Neuronal stem cell (in vitro differentiated cells): ENCODE measurements at regions not wholly inside any gene's neighbourhood (a gene's known extent, or its start where the extent isn't known, plus 50 kb on each side); places are given as distances from the start of the nearest gene placed in this dataset.

Experiments
- DNase-seq: peaks from one replicate; pipeline ENCODE4 v3.0.0-alpha.2; 2013; ENCODE audit warnings: low spot score
- H2AFZ ChIP-seq: one replicate; pipeline ENCODE4 v1.6.1; 2013; ENCODE audit warnings: mild to moderate bottlenecking, low read length, inconsistent platforms
- H2AK5ac ChIP-seq: 2 replicates; pipeline ENCODE4 v1.6.1; 2013; ENCODE audit warnings: low read depth, mild to moderate bottlenecking, inconsistent platforms, low read length, moderate library complexity, mixed read lengths
- H2BK120ac ChIP-seq: 2 replicates; pipeline ENCODE4 v1.6.1; 2013; ENCODE audit warnings: low read depth, mild to moderate bottlenecking, inconsistent platforms, low read length, moderate library complexity, mixed read lengths
- H2BK12ac ChIP-seq: one replicate; pipeline ENCODE4 v1.6.1; 2013; ENCODE audit warnings: low read length, inconsistent platforms
- H2BK15ac ChIP-seq: 2 replicates; pipeline ENCODE4 v1.6.1; 2013; ENCODE audit warnings: mild to moderate bottlenecking, low read length, inconsistent platforms, mixed read lengths
- H2BK5ac ChIP-seq: one replicate; pipeline ENCODE4 v1.6.1; 2013; ENCODE audit warnings: inconsistent platforms, mild to moderate bottlenecking, low read length, moderate library complexity
- H3K14ac ChIP-seq: one replicate; pipeline ENCODE4 v1.6.1; 2013; ENCODE audit warnings: low read length, inconsistent platforms
- H3K18ac ChIP-seq: 2 replicates; pipeline ENCODE4 v1.6.1; 2013; ENCODE audit warnings: low read length, inconsistent platforms
- H3K23ac ChIP-seq: 2 replicates; pipeline ENCODE4 v1.6.1; 2013; ENCODE audit warnings: low read depth, mild to moderate bottlenecking, mixed read lengths, low read length, inconsistent platforms; ENCODE audit not compliant: poor library complexity
- H3K27ac ChIP-seq: replicated peaks from 3 replicates; pipeline ENCODE4 v1.5.1; 2013; ENCODE audit warnings: low read length, inconsistent platforms
- H3K27me3 ChIP-seq, 3 experiments: 2 replicates each; pipeline ENCODE4 v1.6.1; 2013; ENCODE audit warnings: low read length in 3 of 3, mild to moderate bottlenecking in 2 of 3, inconsistent platforms in 1 of 3, low read depth in 1 of 3, mixed read lengths in 1 of 3, moderate library complexity in 1 of 3; ENCODE audit not compliant: control insufficient read depth in 3 of 3, insufficient read depth in 3 of 3
- H3K36me3 ChIP-seq, 2 donors: replicated peaks in 1 of 2; 2 replicates each; pipeline ENCODE4 v1.6.1; 2013; ENCODE audit warnings: low read length in 2 of 2; ENCODE audit not compliant: control insufficient read depth in 2 of 2, insufficient read depth in 2 of 2
- H3K4ac ChIP-seq: 2 replicates; pipeline ENCODE4 v1.6.1; 2013; ENCODE audit warnings: inconsistent platforms, mild to moderate bottlenecking, low read length, moderate library complexity
- H3K4me1 ChIP-seq, 2 donors: 1 replicate in 1 of 2; 2 replicates in 1 of 2; pipeline ENCODE4 v1.6.1; 2013; ENCODE audit warnings: low read length in 2 of 2, low read depth in 1 of 2; ENCODE audit not compliant: control insufficient read depth in 2 of 2, insufficient read depth in 1 of 2
- H3K4me2 ChIP-seq: one replicate; pipeline ENCODE4 v1.6.1; 2013; ENCODE audit warnings: mild to moderate bottlenecking, low read length, inconsistent platforms; ENCODE audit not compliant: insufficient read depth, poor library complexity, severe bottlenecking
- H3K4me3 ChIP-seq, 2 donors: 2 replicates each; pipeline ENCODE4 v1.5.1; 2013; ENCODE audit warnings: low read length in 2 of 2, mild to moderate bottlenecking in 2 of 2, inconsistent platforms in 1 of 2, moderate library complexity in 1 of 2
- H3K79me1 ChIP-seq: one replicate; pipeline ENCODE4 v1.6.1; 2013; ENCODE audit warnings: low read depth, mild to moderate bottlenecking, inconsistent platforms, low read length, moderate library complexity
- H3K9ac ChIP-seq: one replicate; pipeline ENCODE4 v1.6.1; 2013; ENCODE audit warnings: mild to moderate bottlenecking, low read depth, low read length, inconsistent platforms; ENCODE audit not compliant: poor library complexity
- H3K9me3 ChIP-seq, 2 donors: replicated peaks in 1 of 2; 2 replicates each; pipeline versions ENCODE3 to v1.6.1; 2013; ENCODE audit warnings: low read length in 2 of 2, mild to moderate bottlenecking in 2 of 2, inconsistent platforms in 1 of 2, low read depth in 1 of 2, mixed read lengths in 1 of 2, moderate library complexity in 1 of 2; ENCODE audit not compliant: control insufficient read depth in 2 of 2, insufficient read depth in 1 of 2
- H4K8ac ChIP-seq: one replicate; pipeline ENCODE4 v1.6.1; 2013; ENCODE audit warnings: low read depth, mild to moderate bottlenecking, inconsistent platforms, low read length, moderate library complexity
- H4K91ac ChIP-seq: one replicate; pipeline ENCODE4 v1.6.1; 2013; ENCODE audit warnings: low read length, low read depth, mild to moderate bottlenecking, inconsistent platforms; ENCODE audit not compliant: poor library complexity
- WGBS, 2 donors: extraction: QIAGEN DNeasy Blood & Tissue Kit; methylation state at CpG; one replicate each; pipeline ENCODE4 v1.1.7; 2013; ENCODE audit warnings: missing lambda C conversion rate in 2 of 2, mixed read lengths in 1 of 2; ENCODE audit not compliant: insufficient read length in 2 of 2, insufficient replicate concordance in 1 of 2; ENCODE audit errors: extremely low coverage in 2 of 2; 5-methylcytosine and 5-hydroxymethylcytosine counted together

DNA sequence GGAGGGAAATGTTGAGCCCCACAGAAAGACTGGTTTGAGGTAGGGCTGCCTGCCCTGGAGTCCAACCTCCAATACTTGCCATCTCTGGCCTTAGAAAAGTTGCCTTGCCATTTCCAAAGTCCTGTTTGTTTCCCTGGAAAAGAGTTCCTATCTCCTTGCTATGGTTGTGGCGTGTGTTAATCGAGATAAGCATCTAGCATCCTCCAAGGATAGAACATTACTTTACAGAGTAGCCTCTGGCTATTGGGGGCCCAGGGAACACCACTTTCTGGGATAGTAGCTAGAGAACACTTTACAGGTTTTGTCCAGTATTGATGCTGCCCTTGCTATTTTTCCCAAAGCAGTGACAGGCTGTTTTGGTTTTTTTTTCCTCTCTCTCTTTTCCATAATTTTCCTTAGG, 57.4 kb upstream of the SASH1 start:
- no peak overlapping the region for H3K23ac ChIP-seq
- no peaks in the 10 kb centered on the region for H3K9me3 ChIP-seq
- no peak overlapping the region for H3K4me3 ChIP-seq
- no peak overlapping the region for H3K4ac ChIP-seq
- no peaks in the 10 kb centered on the region for H3K4me1 ChIP-seq
- H2AK5ac ChIP-seq = no peak overlapping the region
- H4K91ac ChIP-seq = no peak overlapping the region
- H2BK120ac ChIP-seq = no peak overlapping the region
- H2BK5ac ChIP-seq = no peak overlapping the region
- H3K18ac ChIP-seq = no peak overlapping the region
- H3K14ac ChIP-seq = no peak overlapping the region
- H4K8ac ChIP-seq = no peak overlapping the region
- no peak for DNase-seq
- no peaks in the 10 kb centered on the region for H3K79me1 ChIP-seq
- no peaks in the 10 kb centered on the region for H3K36me3 ChIP-seq
- H3K4me2 ChIP-seq = no peak overlapping the region
- no peak overlapping the region for H2BK12ac ChIP-seq
- no peak overlapping the region for H2AFZ ChIP-seq
- peaks cover 0 to 2% (median 0%) of the 10 kb centered on the region in 3 experiments for H3K27me3 ChIP-seq
- H3K27ac ChIP-seq = no peak overlapping the region
- no CpG with 5 or more reads among the region's 2 CpGs for WGBS, 2 donors
- no peak overlapping the region for H3K9ac ChIP-seq
- no peak overlapping the region for H2BK15ac ChIP-seq

- Histone ChIP-seq H2AFZ (no peak overlapping the region), H3K23ac (no peak overlapping the region), H3K27me3 (peaks cover 0 to 2% (median 0%) of the 10 kb centered on the region in 3 experiments), H3K14ac (no peak overlapping the region), H3K4me3 (no peak overlapping the region), H3K9ac (no peak overlapping the region), H3K4ac (no peak overlapping the region), H3K79me1 (no peaks in the 10 kb centered on the region), H4K91ac (no peak overlapping the region), H2AK5ac (no peak overlapping the region), H2BK15ac (no peak overlapping the region), H2BK12ac (no peak overlapping the region), H3K9me3 (no peaks in the 10 kb centered on the region), H4K8ac (no peak overlapping the region), H3K27ac (no peak overlapping the region), H2BK120ac (no peak overlapping the region), H2BK5ac (no peak overlapping the region), H3K36me3 (no peaks in the 10 kb centered on the region), H3K18ac (peak overlapping the region; percentile 32), H3K4me2 (no peak overlapping the region), H3K4me1 (peaks cover 0 to 4% of the 10 kb centered on the region in 2 donors)
- no peak for DNase-seq
- WGBS, 2 donors = no CpG with 5 or more reads among the region's 5 CpGs
These were observed 56.1 kb upstream of the SASH1 start for GRCh38 chr6:148286563-148286962.

GRCh38 chr6:148287623-148288333, 54.9 kb upstream of the SASH1 start:
- H3K23ac ChIP-seq = no peak overlapping the region
- no peak overlapping the region for H3K4ac ChIP-seq
- H2AK5ac ChIP-seq = no peak overlapping the region
- H2BK15ac ChIP-seq = no peak overlapping the region
- H3K4me1 ChIP-seq = peaks cover 0 to 4% of the 10 kb centered on the region in 2 donors
- no peak overlapping the region for H4K91ac ChIP-seq
- H2BK120ac ChIP-seq = no peak overlapping the region
- no peaks in the 10 kb centered on the region for H3K9me3 ChIP-seq
- H3K4me2 ChIP-seq = no peak overlapping the region
- no peak overlapping the region for H2BK5ac ChIP-seq
- WGBS, 2 donors = no CpG with 5 or more reads among the region's 15 CpGs
- no peak for DNase-seq
- no peak overlapping the region for H2AFZ ChIP-seq
- H3K27me3 ChIP-seq = peaks cover 0 to 2% (median 0%) of the 10 kb centered on the region in 3 experiments
- no peaks in the 10 kb centered on the region for H3K79me1 ChIP-seq
- H3K36me3 ChIP-seq = no peaks in the 10 kb centered on the region
- no peak overlapping the region for H3K14ac ChIP-seq
- no peak overlapping the region for H3K27ac ChIP-seq
- H3K4me3 ChIP-seq = no peak overlapping the region
- no peak overlapping the region for H4K8ac ChIP-seq
- H3K18ac ChIP-seq = no peak overlapping the region
- no peak overlapping the region for H2BK12ac ChIP-seq
- no peak overlapping the region for H3K9ac ChIP-seq

- Histone ChIP-seq H3K27ac (no peak overlapping the region), H3K36me3 (no peaks in the 10 kb centered on the region), H3K27me3 (no peaks in the 10 kb centered on the region), H2AK5ac (no peak overlapping the region), H3K9ac (no peak overlapping the region), H3K79me1 (no peaks in the 10 kb centered on the region), H2BK12ac (no peak overlapping the region), H2AFZ (no peak overlapping the region), H3K4me1 (peaks cover 0 to 4% of the 10 kb centered on the region in 2 donors), H2BK5ac (no peak overlapping the region), H3K23ac (no peak overlapping the region), H3K4me3 (no peak overlapping the region), H3K14ac (no peak overlapping the region), H3K18ac (no peak overlapping the region), H3K4ac (no peak overlapping the region), H3K4me2 (no peak overlapping the region), H2BK15ac (no peak overlapping the region), H3K9me3 (no peaks in the 10 kb centered on the region), H2BK120ac (no peak overlapping the region), H4K8ac (no peak overlapping the region), H4K91ac (no peak overlapping the region)
- WGBS, 2 donors = no CpG with 5 or more reads among the region's 4 CpGs
- no peak for DNase-seq
These were observed 54.1 kb upstream of the SASH1 start for GRCh38 chr6:148288541-148288940.
